ENCODE measurements at regions not wholly inside any gene's neighbourhood (a gene's known extent, or its start where the extent isn't known, plus 50 kb on each side); places are given as distances from the start of the nearest gene placed in this dataset.

DNA sequence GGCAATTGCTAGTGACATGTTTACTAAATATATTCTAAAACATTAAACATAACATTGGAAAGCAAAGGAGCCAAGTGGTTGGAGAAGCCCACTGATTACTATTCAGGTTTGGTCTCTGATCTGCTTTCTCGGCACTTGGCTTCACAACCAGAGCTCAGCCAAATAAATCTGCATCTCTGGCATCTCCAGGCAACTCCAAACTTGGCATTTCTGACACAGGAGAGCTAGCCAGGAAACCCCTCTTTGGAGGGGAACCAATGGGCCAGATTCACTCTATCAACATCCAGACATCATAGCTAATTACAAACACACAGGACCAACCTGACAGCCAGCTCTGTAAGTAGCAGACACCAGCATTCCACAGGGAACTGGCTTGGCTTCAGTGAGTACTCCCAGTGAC lies 150.3 kb upstream of the ETAA1 start:
- Histone ChIP-seq H3K14ac (replicated peaks; ENCODE audit: low read depth, low read length) (no peak overlapping the region), H2BK15ac (ENCODE audit: low read depth, low read length) (peak overlapping the region; percentile 71; the same call in 1 of the 3 replicates), H4K91ac (ENCODE audit: insufficient read depth, low read depth, low read length) (no peak overlapping the region), H2BK20ac (ENCODE audit: low read depth, low read length) (peak overlapping the region; percentile 32; the same call in 1 of the 2 replicates), H4K20me1 (ENCODE audit: insufficient read depth, low read length) (no peaks in the 10 kb centered on the region), H3K9me3 (ENCODE audit: control insufficient read depth, insufficient read depth, low read length) (no peaks in the 10 kb centered on the region), H4K8ac (ENCODE audit: low read depth in 2 of 2, low read length in 2 of 2) (no peak overlapping the region), H3K23ac (ENCODE audit: low read depth, low read length) (no peak overlapping the region), H2BK5ac (ENCODE audit: low read depth, low read length, poor library complexity, severe bottlenecking) (no peak overlapping the region), H3K27ac (ENCODE audit: insufficient read depth, low read length) (no peak overlapping the region), H2AK9ac (replicated peaks; ENCODE audit: low read depth, low read length, poor library complexity) (peak overlapping the region; percentile 26), H3K4me3 (ENCODE audit: insufficient read depth, low read depth, low read length) (no peak overlapping the region), H3K36me3 (ENCODE audit: control insufficient read depth, insufficient read depth, low read length) (no peaks in the 10 kb centered on the region), H2AK5ac (ENCODE audit: low read depth, low read length) (no peak overlapping the region; the same call in 1 of the 2 replicates), H3K56ac (ENCODE audit: extremely low read depth, insufficient read depth, low read length) (no peak overlapping the region), H2BK120ac (ENCODE audit: low read depth, low read length) (0 out of 2 replicates have a peak overlapping the region, but pooled peaks have one; percentile 21), H3K27me3 (ENCODE audit: control insufficient read depth, insufficient read depth, low read length) (no peaks in the 10 kb centered on the region), H3K18ac (ENCODE audit: low read depth, low read length) (no peak overlapping the region), H3K4me1 (ENCODE audit: control insufficient read depth, insufficient read depth, low read length) (no peaks in the 10 kb centered on the region), H3K4ac (ENCODE audit: low read depth, low read length) (0 out of 2 replicates have a peak overlapping the region, but pooled peaks have one; percentile 7), H3K9me1 (ENCODE audit: insufficient read depth, low read length) (no peaks in the 10 kb centered on the region), H3K4me2 (ENCODE audit: low read depth, low read length) (no peak overlapping the region), H2AFZ (replicated peaks; ENCODE audit: low read length, poor library complexity) (no peak overlapping the region), H3K79me1 (ENCODE audit: low read depth in 1 of 2, low read length in 2 of 2) (no peaks in the 10 kb centered on the region), H4K5ac (ENCODE audit: low read depth, low read length) (no peak overlapping the region), H3K9ac (ENCODE audit: low read depth, low read length) (no peak overlapping the region)
- dilution Hi-C loops (cut with HindIII; ENCODE audit: low sequenced_read_pairs, unreplicated experiment): no loop called here
- ChIA-PET POLR2A (ENCODE audit: unreplicated experiment) (no interaction called here), CTCF (interaction anchor here (0.6 to 0.7 kb wide), 2 partner anchors 13 to 37 kb away, joined by 3 read pairs; no protein-coding TSS in a partner anchor)
- 71% methylated on average over 1 of the region's 1 CpG; no CpG with 5 or more reads in 1 of the 2 experiments for WGBS, 2 experiments (ENCODE audit: extremely low coverage in 2 of 2, insufficient read length in 1 of 2)
- DNase-seq (no peak), ATAC-seq (ENCODE audit: low read depth) (no peak)
- TF ChIP-seq, protein P1, sequence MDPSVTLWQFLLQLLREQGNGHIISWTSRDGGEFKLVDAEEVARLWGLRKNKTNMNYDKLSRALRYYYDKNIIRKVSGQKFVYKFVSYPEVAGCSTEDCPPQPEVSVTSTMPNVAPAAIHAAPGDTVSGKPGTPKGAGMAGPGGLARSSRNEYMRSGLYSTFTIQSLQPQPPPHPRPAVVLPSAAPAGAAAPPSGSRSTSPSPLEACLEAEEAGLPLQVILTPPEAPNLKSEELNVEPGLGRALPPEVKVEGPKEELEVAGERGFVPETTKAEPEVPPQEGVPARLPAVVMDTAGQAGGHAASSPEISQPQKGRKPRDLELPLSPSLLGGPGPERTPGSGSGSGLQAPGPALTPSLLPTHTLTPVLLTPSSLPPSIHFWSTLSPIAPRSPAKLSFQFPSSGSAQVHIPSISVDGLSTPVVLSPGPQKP (IDR thresholded peaks at IDR 0.05; ENCODE audit: borderline replicate concordance, low read depth, low read length): no peak
- TF ChIP-seq, protein P2, sequence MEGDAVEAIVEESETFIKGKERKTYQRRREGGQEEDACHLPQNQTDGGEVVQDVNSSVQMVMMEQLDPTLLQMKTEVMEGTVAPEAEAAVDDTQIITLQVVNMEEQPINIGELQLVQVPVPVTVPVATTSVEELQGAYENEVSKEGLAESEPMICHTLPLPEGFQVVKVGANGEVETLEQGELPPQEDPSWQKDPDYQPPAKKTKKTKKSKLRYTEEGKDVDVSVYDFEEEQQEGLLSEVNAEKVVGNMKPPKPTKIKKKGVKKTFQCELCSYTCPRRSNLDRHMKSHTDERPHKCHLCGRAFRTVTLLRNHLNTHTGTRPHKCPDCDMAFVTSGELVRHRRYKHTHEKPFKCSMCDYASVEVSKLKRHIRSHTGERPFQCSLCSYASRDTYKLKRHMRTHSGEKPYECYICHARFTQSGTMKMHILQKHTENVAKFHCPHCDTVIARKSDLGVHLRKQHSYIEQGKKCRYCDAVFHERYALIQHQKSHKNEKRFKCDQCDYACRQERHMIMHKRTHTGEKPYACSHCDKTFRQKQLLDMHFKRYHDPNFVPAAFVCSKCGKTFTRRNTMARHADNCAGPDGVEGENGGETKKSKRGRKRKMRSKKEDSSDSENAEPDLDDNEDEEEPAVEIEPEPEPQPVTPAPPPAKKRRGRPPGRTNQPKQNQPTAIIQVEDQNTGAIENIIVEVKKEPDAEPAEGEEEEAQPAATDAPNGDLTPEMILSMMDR (conservative IDR thresholded peaks at IDR 0.05; ENCODE audit: low read depth, low read length): no peak
- BruUV-seq (replicated peaks): no TSS peak
- intact Hi-C loops (cut with micrococcal nuclease): no loop called here
- in situ Hi-C loops (cut with MboI; ENCODE audit: low sequenced_read_pairs): loop anchor here (10.0 to 25.0 kb wide), 2 partner anchors 228 to 391 kb away; no protein-coding TSS in a partner anchor

Measured in IMR-90 (cell line).